Neural cell (in vitro differentiated cells): ENCODE measurements at regions not wholly inside any gene's neighbourhood (a gene's known extent, or its start where the extent isn't known, plus 50 kb on each side); places are given as distances from the start of the nearest gene placed in this dataset.

ENCODE experiments used
- TAF1 ChIP-seq: IDR thresholded peaks from 2 replicates; pipeline ENCODE4 v1.6.1; 2012; ENCODE audit warnings: low read depth
- TF ChIP-seq, protein P1 (sequence below): fragments of 450-650 bp; IDR thresholded peaks from 2 replicates; pipeline ENCODE4 v1.5.1; 2014; ENCODE audit warnings: antibody characterized with exemption, mild to moderate bottlenecking, moderate library complexity; ENCODE audit not compliant: poor library complexity, severe bottlenecking

DNA sequence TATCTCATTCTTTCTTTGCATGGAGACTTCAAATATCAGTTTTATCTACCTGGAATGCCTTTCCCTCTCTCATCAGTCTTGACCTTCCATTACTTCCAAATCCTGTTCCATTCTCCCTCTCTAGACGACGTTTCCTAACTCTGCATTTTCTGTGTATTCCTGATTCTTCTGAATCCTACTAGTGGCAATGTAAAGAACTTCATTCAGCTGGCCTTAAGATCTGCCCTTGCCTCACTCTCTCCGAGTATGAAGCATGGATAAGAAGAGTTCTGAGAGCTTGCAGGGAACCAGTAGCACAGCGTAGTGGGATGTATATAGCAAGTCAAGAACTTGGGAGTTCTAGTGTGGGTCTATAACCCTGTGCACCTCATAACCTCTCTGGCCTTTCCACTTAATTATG is 68.5 kb upstream of the HOXC13 start:
- TF ChIP-seq, protein P1, sequence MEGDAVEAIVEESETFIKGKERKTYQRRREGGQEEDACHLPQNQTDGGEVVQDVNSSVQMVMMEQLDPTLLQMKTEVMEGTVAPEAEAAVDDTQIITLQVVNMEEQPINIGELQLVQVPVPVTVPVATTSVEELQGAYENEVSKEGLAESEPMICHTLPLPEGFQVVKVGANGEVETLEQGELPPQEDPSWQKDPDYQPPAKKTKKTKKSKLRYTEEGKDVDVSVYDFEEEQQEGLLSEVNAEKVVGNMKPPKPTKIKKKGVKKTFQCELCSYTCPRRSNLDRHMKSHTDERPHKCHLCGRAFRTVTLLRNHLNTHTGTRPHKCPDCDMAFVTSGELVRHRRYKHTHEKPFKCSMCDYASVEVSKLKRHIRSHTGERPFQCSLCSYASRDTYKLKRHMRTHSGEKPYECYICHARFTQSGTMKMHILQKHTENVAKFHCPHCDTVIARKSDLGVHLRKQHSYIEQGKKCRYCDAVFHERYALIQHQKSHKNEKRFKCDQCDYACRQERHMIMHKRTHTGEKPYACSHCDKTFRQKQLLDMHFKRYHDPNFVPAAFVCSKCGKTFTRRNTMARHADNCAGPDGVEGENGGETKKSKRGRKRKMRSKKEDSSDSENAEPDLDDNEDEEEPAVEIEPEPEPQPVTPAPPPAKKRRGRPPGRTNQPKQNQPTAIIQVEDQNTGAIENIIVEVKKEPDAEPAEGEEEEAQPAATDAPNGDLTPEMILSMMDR = no peak
- no peak for TF ChIP-seq TAF1
